Neuronal stem cell (in vitro differentiated cells): ENCODE measurements at regions not wholly inside any gene's neighbourhood (a gene's known extent, or its start where the extent isn't known, plus 50 kb on each side); places are given as distances from the start of the nearest gene placed in this dataset. TPM values are rescaled to one million over a fixed set of nuclear protein-coding genes. Genes with fewer than 3 reads are reported as not detected.

Source experiments
- small RNA-seq: library from polyadenylated mRNA; stranded (forward); fragments of <200 nt; extraction: miRNeasy Mini kit (QIAGEN cat#:217004); gene quantifications from one replicate; pipeline ENCODE3, GENCODE V24; 2013; ENCODE audit not compliant: insufficient read depth

Small RNA genes in the stretch of these regions (small RNA-seq; reads per million reads assigned to genes)
- gene AL022161.1 (not detected), gene RN7SL379P (not detected), gene RNA5SP510 (not detected), gene RPS29P28 (not detected)
